H7 (cell line): ENCODE measurements at regions not wholly inside any gene's neighbourhood (a gene's known extent, or its start where the extent isn't known, plus 50 kb on each side); places are given as distances from the start of the nearest gene placed in this dataset.
A peak's percentile ranks its signal among the peaks of the same experiment; 100 is the strongest.

Experiments used
- DNase-seq: peaks from one replicate; pipeline ENCODE4 v3.0.0; 2012
- H3K27me3 ChIP-seq: 2 replicates; pipeline ENCODE4 v1.6.0; 2011; ENCODE audit warnings: mild to moderate bottlenecking, low read length; ENCODE audit not compliant: control insufficient read depth, insufficient read depth
- H3K36me3 ChIP-seq: replicated peaks from 2 replicates; pipeline ENCODE4 v1.5.1; 2011; ENCODE audit warnings: low read length; ENCODE audit not compliant: control insufficient read depth, insufficient read depth
- H3K4me3 ChIP-seq: 2 replicates; pipeline ENCODE4 v1.5.1; 2011; ENCODE audit warnings: low read depth, mild to moderate bottlenecking, control low read depth, low read length, moderate library complexity; ENCODE audit not compliant: insufficient read depth

DNA sequence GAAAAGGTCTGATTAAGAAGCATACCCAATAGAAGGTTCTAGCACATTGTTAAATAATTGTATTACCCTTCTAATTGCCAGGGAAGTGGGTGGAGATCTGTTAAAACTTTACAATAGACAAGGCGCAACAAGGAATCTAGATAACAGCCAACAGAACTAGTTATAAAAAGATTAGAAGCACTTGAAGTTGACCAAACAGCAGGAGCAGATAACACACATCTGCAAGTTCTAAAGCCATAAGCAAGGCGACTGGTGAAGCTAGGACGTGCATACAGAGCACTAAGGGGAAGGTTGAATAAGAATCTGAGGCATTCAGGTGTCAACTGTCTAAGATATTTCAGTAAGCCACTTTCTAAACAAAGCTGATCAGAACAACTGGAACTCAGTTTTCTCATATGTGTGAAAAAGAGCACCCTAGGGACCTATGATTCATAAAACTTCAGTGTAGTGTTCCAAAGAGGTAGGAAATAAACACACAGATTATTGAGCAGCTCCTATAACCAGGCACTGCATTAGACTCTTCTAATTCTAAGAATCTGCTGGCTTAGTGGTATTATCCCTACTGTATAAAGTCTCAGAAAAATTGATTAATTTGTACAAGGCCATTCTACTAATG is 111.2 kb downstream of the SAMD9 start:
- no peaks in the 10 kb centered on the region for H3K27me3 ChIP-seq
- H3K4me3 ChIP-seq, result no peak overlapping the region
- H3K36me3 ChIP-seq, result no peaks in the 10 kb centered on the region
- DNase-seq, result no peak

- H3K36me3 ChIP-seq, result no peaks in the 10 kb centered on the region
- H3K4me3 ChIP-seq, result no peak overlapping the region
- no peak for DNase-seq
- H3K27me3 ChIP-seq, result no peaks in the 10 kb centered on the region
Measured at GRCh38 chr7:93004906-93005305, 112.9 kb downstream of the SAMD9 start.

DNA sequence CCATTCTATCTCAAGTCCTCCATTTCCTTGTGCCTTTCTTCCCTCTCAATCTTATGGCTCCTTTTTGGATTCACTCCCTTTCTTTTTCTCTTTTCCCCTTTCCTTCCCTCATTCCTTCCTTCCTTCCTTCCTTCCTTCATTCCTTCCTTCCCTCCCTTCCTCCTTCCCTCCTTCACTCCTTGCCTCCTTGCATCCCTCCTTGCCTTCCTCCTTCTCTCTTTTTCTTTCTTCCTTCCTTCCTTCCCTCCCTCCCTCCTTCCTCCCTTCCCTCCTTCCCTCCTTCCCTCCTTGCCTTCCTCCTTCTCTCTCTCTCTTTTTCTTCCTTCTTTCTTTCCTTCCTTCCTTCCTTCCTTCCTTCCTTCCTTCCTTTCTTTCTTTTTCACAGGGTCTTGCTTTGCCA is 120.1 kb downstream of the SAMD9 start:
- H3K27me3 ChIP-seq, result no peaks in the 10 kb centered on the region
- no peak for DNase-seq
- H3K36me3 ChIP-seq, result no peaks in the 10 kb centered on the region

DNA sequence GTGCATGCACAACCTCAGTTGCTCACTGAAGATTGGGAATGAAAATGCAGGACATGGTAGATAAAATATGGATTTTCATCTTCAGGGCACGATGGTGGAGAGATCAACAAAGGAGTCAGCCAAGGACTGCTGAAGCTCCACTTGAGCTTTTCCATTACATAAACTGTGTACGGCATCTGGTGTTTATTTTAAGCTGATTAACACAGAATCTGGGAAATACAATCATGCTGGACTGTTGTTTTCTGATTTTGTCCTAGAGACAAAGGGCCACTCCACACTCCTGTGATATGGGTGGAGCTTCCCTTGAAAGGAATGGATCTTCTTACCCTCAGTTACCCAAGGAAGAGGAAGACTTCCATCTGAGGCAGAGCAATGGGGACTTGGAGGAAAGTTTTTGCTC is 120.6 kb downstream of the SAMD9 start:
- H3K27me3 ChIP-seq, result no peaks in the 10 kb centered on the region
- H3K36me3 ChIP-seq, result no peaks in the 10 kb centered on the region
- no peak overlapping the region for H3K4me3 ChIP-seq
- DNase-seq, result no peak

More for the DNA sequence above, 120.1 kb downstream of the SAMD9 start:
- H3K4me3 ChIP-seq, result no peak overlapping the region

- DNase-seq, result no peak
- Histone ChIP-seq H3K27me3 (no peaks in the 10 kb centered on the region), H3K36me3 (no peaks in the 10 kb centered on the region), H3K4me3 (no peak overlapping the region)
Measured at GRCh38 chr7:92994901-92995300, 122.9 kb downstream of the SAMD9 start.

DNA sequence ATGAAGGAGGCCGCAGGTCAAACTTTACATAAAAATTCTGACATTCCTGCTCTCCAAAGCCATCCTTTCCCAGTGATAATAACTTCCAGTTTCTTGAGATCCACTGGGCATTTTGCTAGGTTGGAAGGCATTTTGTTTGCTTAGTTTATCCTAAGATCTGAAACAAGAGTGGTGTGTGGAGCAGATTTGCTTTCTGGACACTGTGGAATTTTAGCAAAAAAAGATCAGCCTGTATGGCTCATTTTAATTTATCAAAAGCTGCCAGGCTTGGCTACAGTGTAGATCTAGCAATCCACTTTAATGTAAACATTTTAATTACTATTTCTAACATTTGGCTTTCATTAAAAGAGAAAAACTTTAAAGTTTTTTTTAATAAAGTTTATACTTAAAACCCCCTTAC is 124.8 kb downstream of the SAMD9 start:
- Histone ChIP-seq H3K4me3 (no peak overlapping the region), H3K27me3 (no peaks in the 10 kb centered on the region), H3K36me3 (no peaks in the 10 kb centered on the region)
- DNase-seq, result no peak

GRCh38 chr7:92992483-92992882 is 125.3 kb downstream of the SAMD9 start:
- H3K4me3 ChIP-seq, result no peak overlapping the region
- no peaks in the 10 kb centered on the region for H3K27me3 ChIP-seq
- no peaks in the 10 kb centered on the region for H3K36me3 ChIP-seq
- DNase-seq, result no peak

GRCh38 chr7:92991190-92991589 is 126.6 kb downstream of the SAMD9 start:
- no peak overlapping the region for H3K4me3 ChIP-seq
- no peak for DNase-seq
- no peaks in the 10 kb centered on the region for H3K36me3 ChIP-seq
- H3K27me3 ChIP-seq, result no peaks in the 10 kb centered on the region

DNA sequence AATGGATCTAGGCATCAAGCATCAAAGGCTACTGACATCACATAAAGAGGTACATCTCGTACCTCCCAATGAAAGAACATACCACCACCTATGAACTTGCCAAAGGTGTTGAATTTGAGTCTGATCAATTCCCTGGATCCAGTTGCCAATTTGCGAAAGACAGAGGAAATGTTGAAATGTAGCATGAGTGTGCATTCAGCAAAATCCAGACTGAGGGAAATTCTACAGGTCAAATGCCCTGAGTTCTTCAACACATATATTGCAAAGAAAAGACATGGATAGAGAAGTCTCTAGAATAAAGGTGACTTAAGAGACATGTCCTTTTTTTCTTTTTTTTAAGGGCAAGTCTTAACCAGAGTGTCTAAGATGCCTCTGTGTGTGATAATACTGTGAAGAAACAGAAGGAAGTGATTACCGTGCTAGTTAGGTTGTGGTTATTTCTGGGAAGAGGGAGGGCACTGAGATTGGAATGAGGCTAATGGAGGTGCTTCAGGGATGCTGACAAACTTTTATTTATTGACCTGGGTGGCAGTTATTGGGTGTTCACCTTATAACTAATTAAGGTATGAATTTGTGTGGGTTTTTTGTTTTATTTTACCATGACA is 128.7 kb downstream of the SAMD9 start:
- no peaks in the 10 kb centered on the region for H3K27me3 ChIP-seq
- no peaks in the 10 kb centered on the region for H3K36me3 ChIP-seq
- DNase-seq, result no peak
- no peak overlapping the region for H3K4me3 ChIP-seq

- Histone ChIP-seq H3K36me3 (no peaks in the 10 kb centered on the region), H3K4me3 (no peak overlapping the region), H3K27me3 (no peaks in the 10 kb centered on the region)
- DNase-seq, result peak; percentile 18
Measured at GRCh38 chr7:92988051-92988450, 129.7 kb downstream of the SAMD9 start.

DNA sequence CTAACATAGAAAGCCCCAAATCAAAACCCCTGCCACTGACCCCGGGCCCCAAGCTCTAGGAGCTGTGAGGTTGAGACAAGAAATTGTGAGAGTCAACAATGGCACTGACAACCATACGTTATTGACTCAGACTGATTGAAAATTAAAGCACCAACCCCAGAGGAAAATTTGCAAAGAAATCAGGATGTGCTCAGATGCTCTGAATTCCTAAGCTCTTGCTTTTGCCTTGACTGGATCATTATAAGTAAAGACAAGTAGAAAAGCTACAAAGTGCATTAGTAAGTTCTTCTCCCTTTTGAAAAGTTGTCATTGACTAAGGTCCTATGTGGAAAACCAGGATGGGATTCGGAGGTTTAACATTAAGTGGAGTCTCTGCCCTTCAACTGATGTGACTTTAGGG is 130.2 kb downstream of the SAMD9 start:
- Histone ChIP-seq H3K4me3 (no peak overlapping the region), H3K27me3 (no peaks in the 10 kb centered on the region), H3K36me3 (no peaks in the 10 kb centered on the region)
- DNase-seq, result no peak

DNA sequence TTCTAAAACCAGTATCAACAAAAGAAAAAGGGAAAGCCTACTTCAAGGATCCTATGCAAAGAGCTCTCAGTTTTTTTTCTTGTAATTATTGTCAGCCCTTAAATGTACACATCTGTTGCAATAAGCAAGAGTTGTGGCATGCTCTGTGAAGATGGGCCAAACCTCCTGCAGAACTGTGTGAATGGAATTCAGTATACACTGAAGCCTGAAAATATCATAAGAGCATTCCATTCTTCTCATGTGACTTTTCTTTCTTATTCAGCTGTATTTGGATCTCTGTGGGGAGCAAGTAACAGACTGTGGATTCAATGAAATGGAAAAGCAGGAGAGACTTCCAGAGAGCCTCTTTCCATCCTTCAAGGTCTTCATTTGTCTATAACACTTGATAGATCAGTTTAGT is 130.7 kb downstream of the SAMD9 start:
- H3K4me3 ChIP-seq, result no peak overlapping the region
- no peaks in the 10 kb centered on the region for H3K36me3 ChIP-seq
- H3K27me3 ChIP-seq, result no peaks in the 10 kb centered on the region
- no peak for DNase-seq

GRCh38 chr7:92982928-92983327 is 134.9 kb downstream of the SAMD9 start:
- Histone ChIP-seq H3K27me3 (no peaks in the 10 kb centered on the region), H3K36me3 (no peaks in the 10 kb centered on the region), H3K4me3 (no peak overlapping the region)
- DNase-seq, result no peak

GRCh38 chr7:92976931-92977330 is 140.6 kb upstream of the CDK6 start:
- no peaks in the 10 kb centered on the region for H3K36me3 ChIP-seq
- no peaks in the 10 kb centered on the region for H3K27me3 ChIP-seq
- no peak overlapping the region for H3K4me3 ChIP-seq
- no peak for DNase-seq

DNA sequence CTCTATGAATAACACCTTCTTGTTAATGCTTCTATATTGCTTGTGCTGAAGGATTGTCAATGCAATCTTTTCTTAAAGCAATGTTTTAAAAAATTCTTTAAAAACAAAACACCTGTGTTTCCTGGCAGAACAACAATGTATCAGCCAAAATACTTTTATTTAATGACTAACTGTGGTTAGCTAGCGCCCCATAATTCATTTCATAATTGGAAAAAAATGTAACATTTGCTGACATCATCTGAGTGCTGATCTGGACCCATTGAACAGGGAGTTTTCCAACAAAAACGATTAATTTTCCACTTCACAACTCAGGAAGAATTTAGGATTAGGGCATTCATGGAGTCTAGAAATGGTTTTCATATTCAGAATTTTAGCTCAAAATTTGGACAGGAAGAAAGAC is 137.6 kb upstream of the CDK6 start:
- no peaks in the 10 kb centered on the region for H3K36me3 ChIP-seq
- no peaks in the 10 kb centered on the region for H3K27me3 ChIP-seq
- no peak overlapping the region for H3K4me3 ChIP-seq
- no peak for DNase-seq

- no peaks in the 10 kb centered on the region for H3K27me3 ChIP-seq
- DNase-seq, result no peak
- no peak overlapping the region for H3K4me3 ChIP-seq
- no peaks in the 10 kb centered on the region for H3K36me3 ChIP-seq
Measured at GRCh38 chr7:92973293-92973731, 136.9 kb upstream of the CDK6 start.
